TTC549 (cell line): ENCODE measurements at regions not wholly inside any gene's neighbourhood (a gene's known extent, or its start where the extent isn't known, plus 50 kb on each side); places are given as distances from the start of the nearest gene placed in this dataset.

ENCODE experiments used
- FAIRE-seq: peaks from 2 replicates; lab custom pipeline; 2012; peaks lifted over from hg19 to GRCh38; lab: Jason Lieb, UNC

GRCh38 chr5:124309241-124309980 lies 437.0 kb downstream of the ZNF608 start:
- no peak for FAIRE-seq

- no peak for FAIRE-seq
Observed at GRCh38 chr5:124303366-124303765, 443.1 kb downstream of the ZNF608 start.

GRCh38 chr5:124302533-124302932 lies 443.9 kb downstream of the ZNF608 start:
- FAIRE-seq = no peak

GRCh38 chr5:124301850-124302249 lies 444.6 kb downstream of the ZNF608 start:
- FAIRE-seq = no peak

GRCh38 chr5:124300815-124301621 lies 445.4 kb downstream of the ZNF608 start:
- FAIRE-seq = no peak

- no peak for FAIRE-seq
Observed at GRCh38 chr5:124297826-124298225, 448.6 kb downstream of the ZNF608 start.

- no peak for FAIRE-seq
Observed at GRCh38 chr5:124292322-124292855, 454.1 kb downstream of the ZNF608 start.

- no peak for FAIRE-seq
Observed at GRCh38 chr5:124289641-124290311, 456.7 kb downstream of the ZNF608 start.

- FAIRE-seq = no peak
Observed at GRCh38 chr5:124289130-124289529, 457.3 kb downstream of the ZNF608 start.

GRCh38 chr5:124287813-124288212 lies 458.6 kb downstream of the ZNF608 start:
- no peak for FAIRE-seq

- FAIRE-seq = no peak
Observed at GRCh38 chr5:124285733-124286132, 460.7 kb downstream of the ZNF608 start.

GRCh38 chr5:124285071-124285470 lies 461.4 kb downstream of the ZNF608 start:
- no peak for FAIRE-seq

- no peak for FAIRE-seq
Observed at GRCh38 chr5:124283031-124283430, 463.4 kb downstream of the ZNF608 start.

GRCh38 chr5:124280079-124280478 lies 466.4 kb downstream of the ZNF608 start:
- no peak for FAIRE-seq

GRCh38 chr5:124279146-124279876 lies 467.1 kb downstream of the ZNF608 start:
- FAIRE-seq = no peak

- FAIRE-seq = no peak
Observed at GRCh38 chr5:124278636-124279035, 467.8 kb downstream of the ZNF608 start.

- no peak for FAIRE-seq
Observed at GRCh38 chr5:124277767-124278545, 468.5 kb downstream of the ZNF608 start.

GRCh38 chr5:124276166-124276565 lies 470.3 kb downstream of the ZNF608 start:
- no peak for FAIRE-seq

GRCh38 chr5:124274949-124275348 lies 471.5 kb downstream of the ZNF608 start:
- no peak for FAIRE-seq

- no peak for FAIRE-seq
Observed at GRCh38 chr5:124264499-124264898, 481.9 kb downstream of the ZNF608 start.
